ENCODE measurements at regions not wholly inside any gene's neighbourhood (a gene's known extent, or its start where the extent isn't known, plus 50 kb on each side); places are given as distances from the start of the nearest gene placed in this dataset.
A peak's percentile ranks its signal among the peaks of the same experiment; 100 is the strongest.

DNA sequence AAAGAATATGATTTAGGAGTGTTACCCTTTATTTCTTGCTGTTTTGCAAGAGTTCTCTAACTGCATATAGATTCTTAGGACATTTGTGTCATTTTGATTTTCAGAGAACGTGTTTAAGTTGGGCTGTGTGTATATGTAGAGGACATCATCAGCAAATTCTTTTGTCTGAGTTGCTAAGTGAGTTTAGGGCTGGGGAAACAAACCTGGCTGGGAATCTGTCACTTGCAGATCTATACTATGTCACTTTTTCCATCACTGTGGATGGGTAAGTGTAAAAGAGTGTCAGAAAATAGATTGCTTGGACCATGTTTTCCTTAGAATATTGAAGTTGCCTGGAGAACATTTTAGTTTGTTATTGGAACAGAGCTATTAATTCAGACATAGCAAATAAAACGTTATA lies 349.1 kb upstream of the NEGR1 start:
- POLR2A ChIA-PET: no interaction called here
- Mint-ChIP-seq H3K4me3 (no peak overlapping the region), H3K27me3 (no peaks in the 10 kb centered on the region), H3K9me3 (no peaks in the 10 kb centered on the region), H3K36me3 (no peaks in the 10 kb centered on the region), H3K4me1 (no peaks in the 10 kb centered on the region), H3K27ac (no peak overlapping the region)
- ATAC-seq (ENCODE audit: low read depth) (no peak), DNase-seq (no peak)

DNA sequence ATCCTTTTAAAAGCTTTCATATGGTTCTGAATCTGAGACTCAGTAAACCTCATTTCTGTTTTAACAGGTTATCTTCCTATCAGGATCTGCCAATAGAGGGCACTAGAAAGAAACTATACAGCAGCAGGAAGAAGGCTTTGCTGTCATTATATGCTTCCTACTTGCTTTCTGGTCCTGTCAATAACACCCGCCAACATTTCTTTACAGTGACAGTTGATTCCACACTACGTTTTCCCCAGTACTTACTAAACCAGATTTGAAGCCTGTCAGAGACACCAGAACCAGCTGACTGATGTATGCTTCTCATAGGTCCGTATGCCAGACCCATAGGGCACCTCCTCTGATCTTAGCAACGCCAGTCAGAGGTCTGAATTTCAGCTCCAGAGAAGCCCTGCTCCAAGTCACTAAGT lies 341.0 kb upstream of the NEGR1 start:
- ATAC-seq (ENCODE audit: low read depth): peak; percentile 58
- H3K27me3 Mint-ChIP-seq: no peaks in the 10 kb centered on the region
- H3K4me3 Mint-ChIP-seq: peak overlapping the region; percentile 48
- no peaks in the 10 kb centered on the region for H3K36me3 Mint-ChIP-seq
- no peaks in the 10 kb centered on the region for H3K9me3 Mint-ChIP-seq
- POLR2A ChIA-PET: no interaction called here
- DNase-seq: no peak
- H3K4me1 Mint-ChIP-seq: peaks cover 2% of the 10 kb centered on the region
- no peak overlapping the region for H3K27ac Mint-ChIP-seq

DNA sequence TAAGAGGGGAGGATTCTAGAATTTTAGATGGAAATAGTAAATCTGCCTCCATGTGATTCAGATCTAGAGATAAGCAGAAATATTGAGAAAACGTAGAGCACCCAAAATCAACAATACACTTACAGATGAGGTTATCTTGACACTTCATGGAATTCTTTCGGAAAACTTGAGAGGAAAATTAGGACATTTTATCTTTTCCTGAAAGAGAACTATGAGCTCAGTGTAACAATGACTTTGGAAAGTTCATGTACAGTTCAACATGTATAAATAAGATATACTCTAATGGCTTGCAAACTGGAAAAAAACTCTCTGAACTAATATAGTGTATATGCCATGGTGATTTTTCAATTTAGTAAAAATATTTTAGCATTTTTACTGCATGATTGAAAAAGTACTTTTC lies 338.1 kb upstream of the NEGR1 start:
- DNase-seq (no peak), ATAC-seq (ENCODE audit: low read depth) (no peak)
- no peaks in the 10 kb centered on the region for H3K27me3 Mint-ChIP-seq
- H3K9me3 Mint-ChIP-seq: no peaks in the 10 kb centered on the region
- POLR2A ChIA-PET: no interaction called here
- H3K4me1 Mint-ChIP-seq: peaks cover 2% of the 10 kb centered on the region
- no peak overlapping the region for H3K27ac Mint-ChIP-seq
- no peak overlapping the region for H3K4me3 Mint-ChIP-seq
- H3K36me3 Mint-ChIP-seq: no peaks in the 10 kb centered on the region

DNA sequence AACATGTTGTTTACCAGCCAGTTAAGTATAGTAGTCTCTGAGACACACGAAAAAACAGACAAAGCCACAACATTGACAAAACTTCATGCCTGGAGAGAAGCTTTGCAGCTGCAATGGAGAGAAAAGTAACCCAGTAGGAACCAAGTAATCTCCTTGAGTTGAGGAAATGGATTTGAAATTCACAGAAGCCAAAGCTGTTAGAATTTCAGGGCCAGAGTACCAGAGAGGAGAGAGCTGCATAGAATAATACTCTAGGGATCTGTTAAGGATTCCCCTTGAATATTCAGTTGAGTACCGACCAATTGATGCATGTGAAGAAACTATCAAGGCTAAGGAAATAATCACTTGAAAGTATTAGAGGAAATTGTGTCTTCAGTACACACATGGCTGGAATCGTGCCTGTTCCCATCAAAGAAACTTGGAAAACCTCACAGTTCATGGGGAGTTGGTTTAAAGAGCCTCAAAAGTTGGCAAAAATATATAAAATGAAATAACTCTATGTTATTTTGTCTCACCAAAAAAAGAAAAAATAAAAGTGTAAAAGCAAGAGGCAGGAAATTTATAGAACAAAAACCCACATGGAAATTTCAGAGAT lies 324.0 kb upstream of the NEGR1 start:
- Mint-ChIP-seq H3K9me3 (no peaks in the 10 kb centered on the region), H3K4me1 (no peaks in the 10 kb centered on the region), H3K36me3 (no peaks in the 10 kb centered on the region), H3K27ac (no peak overlapping the region), H3K27me3 (no peaks in the 10 kb centered on the region), H3K4me3 (no peak overlapping the region)
- POLR2A ChIA-PET: no interaction called here
- ATAC-seq (ENCODE audit: low read depth) (no peak), DNase-seq (no peak)

DNA sequence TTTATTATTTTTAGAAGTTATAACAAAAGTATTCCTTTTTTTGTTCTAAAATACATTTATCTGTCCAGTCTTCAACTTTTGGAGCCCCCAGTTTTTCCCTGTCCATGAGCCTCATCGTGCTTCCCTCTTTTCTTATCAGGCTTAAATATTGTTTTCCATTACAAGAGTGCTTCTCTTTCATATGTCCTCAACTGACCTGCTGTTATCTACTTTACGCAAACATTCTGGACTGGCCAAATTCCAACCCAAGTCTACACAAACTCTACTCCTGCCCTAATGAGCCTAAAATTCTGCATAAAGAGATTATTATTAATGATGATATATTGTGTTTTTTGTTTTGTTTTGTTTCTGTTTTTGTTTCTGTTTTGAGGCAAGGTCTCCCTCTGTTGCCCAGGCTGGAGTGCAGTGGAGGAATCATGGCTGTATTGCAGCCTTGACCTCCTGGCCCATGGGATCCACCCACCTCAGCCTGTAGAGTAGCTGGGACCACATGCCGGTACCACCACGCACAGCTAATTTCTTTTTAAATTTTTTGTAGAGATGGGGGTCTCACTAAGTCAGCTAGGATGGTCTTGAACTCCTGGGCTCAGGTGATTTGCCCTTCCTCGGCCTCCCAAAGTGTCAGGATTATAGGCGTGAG lies 318.8 kb upstream of the NEGR1 start:
- ATAC-seq (ENCODE audit: low read depth) (no peak), DNase-seq (no peak)
- POLR2A ChIA-PET: no interaction called here
- Mint-ChIP-seq H3K36me3 (no peaks in the 10 kb centered on the region), H3K27ac (no peak overlapping the region), H3K27me3 (no peaks in the 10 kb centered on the region), H3K4me1 (no peaks in the 10 kb centered on the region), H3K9me3 (no peaks in the 10 kb centered on the region), H3K4me3 (no peak overlapping the region)

DNA sequence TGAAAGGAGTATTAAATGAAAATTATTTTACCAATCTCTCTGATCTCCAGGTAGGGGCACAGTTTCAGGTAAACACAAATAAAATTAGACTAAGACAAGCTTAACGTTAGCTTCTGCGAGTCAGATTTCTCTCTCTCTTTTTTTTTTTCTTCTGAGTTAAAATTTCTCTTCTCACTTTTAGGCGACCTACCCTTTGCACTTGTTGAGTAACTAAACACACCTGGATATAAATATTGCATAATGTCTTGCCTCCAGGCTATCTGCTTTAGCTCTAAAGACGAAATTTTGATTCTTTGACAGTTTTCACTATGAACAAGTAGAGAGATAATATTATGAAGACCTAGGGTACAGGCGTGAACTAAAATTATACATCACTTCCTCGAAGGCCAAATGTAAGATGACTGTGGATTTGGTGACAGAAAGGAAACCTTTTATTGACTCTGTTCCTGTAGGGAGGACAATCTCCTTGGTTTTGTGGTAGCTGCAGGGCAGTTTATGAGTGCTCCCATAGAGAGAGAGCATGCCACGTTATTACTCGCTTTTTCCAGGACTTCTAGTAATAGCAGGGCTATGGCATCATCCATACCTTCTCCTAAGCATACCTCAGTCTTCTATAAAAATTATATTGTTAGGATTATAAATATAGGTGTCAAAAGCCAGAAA lies 303.8 kb upstream of the NEGR1 start:
- Mint-ChIP-seq H3K27me3 (no peaks in the 10 kb centered on the region), H3K4me3 (no peak overlapping the region), H3K27ac (no peak overlapping the region), H3K4me1 (no peaks in the 10 kb centered on the region), H3K9me3 (no peaks in the 10 kb centered on the region), H3K36me3 (no peaks in the 10 kb centered on the region)
- POLR2A ChIA-PET: no interaction called here
- ATAC-seq (ENCODE audit: low read depth) (no peak), DNase-seq (no peak)

DNA sequence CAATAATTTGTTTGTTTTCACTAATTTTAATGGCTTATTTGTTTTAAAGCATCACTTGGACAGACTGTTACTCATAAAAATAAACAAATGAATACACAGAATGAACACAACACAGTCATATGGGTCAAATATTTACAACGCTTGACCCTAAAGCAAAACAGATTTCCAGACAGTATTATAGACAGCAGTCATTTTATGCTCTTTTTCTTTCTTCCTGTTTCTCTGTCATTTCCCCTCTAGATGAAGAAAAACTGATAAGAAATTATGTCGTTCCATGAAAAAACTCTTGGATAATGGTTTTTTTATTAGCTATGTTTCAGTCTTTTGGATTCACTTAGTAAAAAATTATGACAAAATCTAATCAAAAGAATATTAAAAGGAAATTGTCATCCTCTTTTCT lies 297.3 kb upstream of the NEGR1 start:
- POLR2A ChIA-PET: no interaction called here
- ATAC-seq (ENCODE audit: low read depth): no peak

DNA sequence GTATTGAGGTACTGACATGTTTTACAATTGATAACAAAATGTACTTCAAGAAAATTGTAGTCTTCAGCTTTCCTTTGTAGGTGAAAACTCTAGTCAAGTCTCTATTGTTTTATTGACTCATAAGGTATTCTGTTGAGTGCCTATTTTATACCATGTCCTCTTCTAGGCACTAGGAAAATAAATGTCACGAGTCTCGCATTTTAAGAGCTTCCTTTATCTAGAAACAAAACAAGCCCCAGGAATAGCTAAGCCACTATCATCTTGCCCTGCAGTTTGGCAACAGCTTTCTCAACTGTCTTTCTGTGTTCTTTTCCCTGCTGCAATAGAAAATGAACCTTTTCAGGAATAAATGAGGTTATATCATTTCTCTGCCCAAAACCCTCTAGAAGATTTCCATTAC lies 288.5 kb upstream of the NEGR1 start:
- Mint-ChIP-seq H3K4me1 (no peaks in the 10 kb centered on the region), H3K36me3 (no peaks in the 10 kb centered on the region), H3K27ac (no peak overlapping the region), H3K27me3 (no peaks in the 10 kb centered on the region), H3K4me3 (no peak overlapping the region), H3K9me3 (peaks cover 2% of the 10 kb centered on the region)
- DNase-seq (no peak), ATAC-seq (ENCODE audit: low read depth) (no peak)
- POLR2A ChIA-PET: no interaction called here

More for the DNA sequence above, 297.3 kb upstream of the NEGR1 start:
- H3K27ac Mint-ChIP-seq: no peak overlapping the region
- H3K4me3 Mint-ChIP-seq: no peak overlapping the region
- DNase-seq: no peak
- H3K36me3 Mint-ChIP-seq: no peaks in the 10 kb centered on the region
- H3K4me1 Mint-ChIP-seq: no peaks in the 10 kb centered on the region
- H3K9me3 Mint-ChIP-seq: no peaks in the 10 kb centered on the region
- no peaks in the 10 kb centered on the region for H3K27me3 Mint-ChIP-seq

DNA sequence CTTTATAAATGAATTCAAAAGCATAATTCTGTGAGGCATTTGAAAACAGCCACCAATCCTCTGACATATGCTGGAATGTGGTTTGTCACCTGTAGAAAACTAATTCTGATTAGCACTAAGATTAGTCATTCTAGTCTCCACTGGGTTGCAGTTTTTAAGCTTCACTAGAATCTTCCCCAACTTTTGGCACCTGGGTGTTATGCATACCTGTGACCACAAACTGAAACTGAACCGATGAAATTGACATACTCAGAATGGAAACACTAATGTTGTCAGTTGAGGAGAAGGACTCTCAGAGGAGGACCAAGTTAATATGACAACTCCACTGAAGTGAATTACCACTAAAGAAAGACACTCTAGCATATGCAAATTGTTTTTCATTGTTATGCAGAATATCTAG lies 285.8 kb upstream of the NEGR1 start:
- Mint-ChIP-seq H3K4me3 (no peak overlapping the region), H3K4me1 (no peaks in the 10 kb centered on the region), H3K27ac (no peak overlapping the region), H3K9me3 (no peaks in the 10 kb centered on the region), H3K27me3 (no peaks in the 10 kb centered on the region), H3K36me3 (no peaks in the 10 kb centered on the region)
- DNase-seq (no peak), ATAC-seq (ENCODE audit: low read depth) (no peak)
- POLR2A ChIA-PET: no interaction called here

DNA sequence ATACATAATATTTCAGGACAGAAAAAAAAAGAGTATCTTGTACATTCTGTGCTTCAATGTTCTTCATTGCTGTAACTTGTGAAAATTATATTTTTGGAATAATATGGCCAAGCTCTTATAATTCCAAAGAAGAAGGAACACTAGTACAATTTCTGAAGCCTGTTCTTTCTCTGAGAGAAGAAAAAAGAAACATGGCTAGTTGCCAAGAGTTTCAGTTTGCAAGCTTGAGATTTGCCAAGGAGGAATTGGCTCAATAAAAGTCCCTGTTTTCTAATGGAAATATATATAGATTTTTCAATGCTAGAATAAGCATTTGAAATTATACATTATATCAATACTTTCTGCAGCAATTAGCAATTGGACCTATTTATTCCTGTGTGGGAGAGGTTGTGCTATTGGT lies 285.2 kb upstream of the NEGR1 start:
- no peak overlapping the region for H3K27ac Mint-ChIP-seq

DNA sequence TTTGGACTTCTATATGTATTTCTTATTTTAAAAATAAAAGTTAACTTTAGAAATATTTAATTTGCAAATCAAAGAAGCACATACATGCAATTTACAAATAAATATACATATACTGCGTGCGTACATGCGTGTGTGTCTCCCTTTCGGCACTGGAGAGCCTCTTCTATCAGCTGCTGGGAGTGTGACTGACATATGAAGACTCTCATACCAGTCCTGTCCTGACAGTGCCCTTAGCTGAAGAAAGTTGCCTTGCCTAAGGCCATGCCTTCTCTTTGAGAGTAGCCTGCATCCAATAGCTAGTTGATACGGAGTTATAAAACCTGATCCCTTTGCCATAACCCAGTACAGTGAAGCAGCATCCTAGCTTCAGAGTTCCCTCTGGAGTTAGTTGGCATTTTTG lies 282.4 kb upstream of the NEGR1 start:
- H3K27ac Mint-ChIP-seq: no peak overlapping the region
- DNase-seq (no peak), ATAC-seq (ENCODE audit: low read depth) (no peak)
- H3K4me1 Mint-ChIP-seq: no peaks in the 10 kb centered on the region
- H3K36me3 Mint-ChIP-seq: no peaks in the 10 kb centered on the region
- POLR2A ChIA-PET: no interaction called here
- H3K4me3 Mint-ChIP-seq: no peak overlapping the region
- no peaks in the 10 kb centered on the region for H3K27me3 Mint-ChIP-seq
- H3K9me3 Mint-ChIP-seq: no peaks in the 10 kb centered on the region

More for the DNA sequence above, 285.2 kb upstream of the NEGR1 start:
- Mint-ChIP-seq H3K4me1 (no peaks in the 10 kb centered on the region), H3K4me3 (no peak overlapping the region), H3K36me3 (no peaks in the 10 kb centered on the region), H3K9me3 (no peaks in the 10 kb centered on the region), H3K27me3 (no peaks in the 10 kb centered on the region)
- no peak for ATAC-seq (ENCODE audit: low read depth)
- POLR2A ChIA-PET: no interaction called here
- DNase-seq: no peak

DNA sequence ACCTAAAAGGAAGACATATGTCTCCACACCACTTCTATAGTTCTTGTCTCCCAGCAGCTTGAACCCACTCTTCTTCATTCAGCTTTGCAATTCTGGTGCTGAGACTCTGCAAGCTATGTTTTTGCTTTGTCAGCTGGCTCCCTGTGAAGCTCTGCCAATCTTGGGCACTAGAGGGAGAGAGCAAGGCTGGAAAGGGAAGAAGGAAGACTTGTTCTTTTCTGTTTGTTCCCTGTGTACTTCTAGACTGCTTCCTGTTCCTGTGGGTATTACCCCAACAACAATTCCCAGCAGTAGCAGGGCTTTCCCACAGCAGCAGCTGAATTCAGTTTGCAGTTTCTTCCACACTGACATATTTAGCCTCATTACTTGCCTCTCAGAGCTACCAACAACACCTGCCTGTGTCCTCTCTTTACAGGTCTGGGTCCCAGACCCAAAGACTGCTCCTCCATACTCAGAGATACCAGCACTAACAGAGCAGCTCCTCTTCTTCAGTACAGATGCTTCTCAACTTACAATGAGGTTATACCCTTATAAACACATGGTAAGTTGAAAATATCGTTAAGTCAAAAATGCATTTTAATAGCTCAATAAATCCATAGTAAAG lies 275.2 kb upstream of the NEGR1 start:
- H3K27ac Mint-ChIP-seq: no peak overlapping the region
- no peaks in the 10 kb centered on the region for H3K9me3 Mint-ChIP-seq
- ATAC-seq (ENCODE audit: low read depth) (no peak), DNase-seq (no peak)
- H3K36me3 Mint-ChIP-seq: no peaks in the 10 kb centered on the region
- no peak overlapping the region for H3K4me3 Mint-ChIP-seq
- POLR2A ChIA-PET: no interaction called here
- no peaks in the 10 kb centered on the region for H3K4me1 Mint-ChIP-seq
- H3K27me3 Mint-ChIP-seq: no peaks in the 10 kb centered on the region

DNA sequence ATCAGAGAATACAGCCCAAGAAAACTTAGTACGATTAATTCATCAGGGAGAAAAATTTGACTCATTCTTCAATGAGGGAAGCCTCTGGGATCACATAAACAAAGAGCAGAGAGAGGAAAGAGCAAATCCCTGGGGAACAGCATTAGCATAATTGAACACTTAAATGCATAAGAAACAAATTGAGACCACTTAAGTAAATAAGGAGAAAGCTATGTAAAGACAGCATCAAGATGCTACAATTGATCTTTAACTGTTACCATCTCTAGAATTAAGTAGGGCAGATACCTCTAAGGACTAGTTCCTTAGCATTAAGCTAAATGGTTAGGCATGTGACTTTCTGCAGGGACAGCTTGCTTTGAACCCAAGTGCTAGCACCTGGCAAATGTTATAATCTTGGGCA lies 265.1 kb upstream of the NEGR1 start:
- Mint-ChIP-seq H3K27me3 (no peaks in the 10 kb centered on the region), H3K36me3 (no peaks in the 10 kb centered on the region), H3K4me1 (no peaks in the 10 kb centered on the region), H3K4me3 (no peak overlapping the region), H3K9me3 (no peaks in the 10 kb centered on the region), H3K27ac (no peak overlapping the region)
- POLR2A ChIA-PET: no interaction called here
- no peak for ATAC-seq (ENCODE audit: low read depth)
- no peak for DNase-seq

DNA sequence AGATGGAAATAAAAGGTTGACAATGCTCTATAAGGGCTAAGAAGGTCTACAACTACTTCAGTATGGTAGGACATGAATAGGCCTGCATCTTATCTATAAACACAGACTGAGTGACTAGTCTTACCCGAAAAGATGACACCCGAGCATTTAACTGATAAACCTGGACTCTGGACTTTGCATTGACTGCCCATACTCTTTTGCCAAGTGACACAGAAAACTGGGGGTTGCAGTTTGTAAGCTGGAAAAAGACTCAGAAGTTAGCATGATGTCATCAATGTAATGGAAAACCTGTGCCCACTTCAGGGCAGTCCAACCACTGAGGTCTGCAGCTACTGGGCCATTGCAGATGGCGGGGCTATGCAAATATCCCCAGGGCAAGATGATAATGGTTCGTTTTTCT lies 258.3 kb upstream of the NEGR1 start:
- no peak overlapping the region for H3K4me3 Mint-ChIP-seq
- no peaks in the 10 kb centered on the region for H3K9me3 Mint-ChIP-seq
- POLR2A ChIA-PET: no interaction called here
- H3K4me1 Mint-ChIP-seq: no peaks in the 10 kb centered on the region
- H3K36me3 Mint-ChIP-seq: no peaks in the 10 kb centered on the region
- H3K27me3 Mint-ChIP-seq: no peaks in the 10 kb centered on the region
- no peak overlapping the region for H3K27ac Mint-ChIP-seq
- DNase-seq (no peak), ATAC-seq (ENCODE audit: low read depth) (no peak)

Measured in activated naive CD8-positive, alpha-beta T cell treated with anti-CD3 and anti-CD28 coated beads, Interleukin-2, amount 10 ng/mL, durations not matched to agents 7 days and 5 days (primary cell).